Lower lobe of right lung (tissue), 2 donors: ENCODE measurements at regions not wholly inside any gene's neighbourhood (a gene's known extent, or its start where the extent isn't known, plus 50 kb on each side); places are given as distances from the start of the nearest gene placed in this dataset.

Experiments used
- ATAC-seq, 2 donors: fragments of 200-7000 bp; cut with Tn5 transposase; one replicate each; pipeline ENCODE4 v1.9.1; 2020 to 2022; ENCODE audit warnings: mild to moderate bottlenecking in 2 of 2, moderate library complexity in 2 of 2
- DNase-seq: peaks from one replicate; pipeline ENCODE4 v3.0.0-alpha.2; 2020
- H3K27ac ChIP-seq: fragments of 200-600 bp; one replicate; pipeline ENCODE4 v1.8.0; 2022
- H3K27me3 ChIP-seq: fragments of 200-600 bp; one replicate; pipeline ENCODE4 v1.8.0; 2022; ENCODE audit warnings: low read depth
- H3K36me3 ChIP-seq: fragments of 200-600 bp; one replicate; pipeline ENCODE4 v1.8.0; 2022; ENCODE audit warnings: mild to moderate bottlenecking
- H3K4me1 ChIP-seq: fragments of 200-600 bp; one replicate; pipeline ENCODE4 v1.8.0; 2022
- H3K4me3 ChIP-seq: fragments of 200-600 bp; one replicate; pipeline ENCODE4 v1.8.0; 2022; ENCODE audit warnings: mild to moderate bottlenecking
- H3K9me3 ChIP-seq: fragments of 200-600 bp; one replicate; pipeline ENCODE4 v1.8.0; 2022
- intact Hi-C: fragments of 100-400 bp; cut with DNase I; formaldehyde crosslinking; loops from one replicate; pipeline ENCODE4 v1.11.0; 2022
- TF ChIP-seq, protein P1 (sequence below): fragments of 200-600 bp; IDR thresholded peaks from one replicate; pipeline ENCODE4 v1.8.0; 2022; ENCODE audit warnings: antibody characterized with exemption, mild to moderate bottlenecking
- donor health status: DM: no; HTN: yes; CAD: no; lungs with severe emphysema.

DNA sequence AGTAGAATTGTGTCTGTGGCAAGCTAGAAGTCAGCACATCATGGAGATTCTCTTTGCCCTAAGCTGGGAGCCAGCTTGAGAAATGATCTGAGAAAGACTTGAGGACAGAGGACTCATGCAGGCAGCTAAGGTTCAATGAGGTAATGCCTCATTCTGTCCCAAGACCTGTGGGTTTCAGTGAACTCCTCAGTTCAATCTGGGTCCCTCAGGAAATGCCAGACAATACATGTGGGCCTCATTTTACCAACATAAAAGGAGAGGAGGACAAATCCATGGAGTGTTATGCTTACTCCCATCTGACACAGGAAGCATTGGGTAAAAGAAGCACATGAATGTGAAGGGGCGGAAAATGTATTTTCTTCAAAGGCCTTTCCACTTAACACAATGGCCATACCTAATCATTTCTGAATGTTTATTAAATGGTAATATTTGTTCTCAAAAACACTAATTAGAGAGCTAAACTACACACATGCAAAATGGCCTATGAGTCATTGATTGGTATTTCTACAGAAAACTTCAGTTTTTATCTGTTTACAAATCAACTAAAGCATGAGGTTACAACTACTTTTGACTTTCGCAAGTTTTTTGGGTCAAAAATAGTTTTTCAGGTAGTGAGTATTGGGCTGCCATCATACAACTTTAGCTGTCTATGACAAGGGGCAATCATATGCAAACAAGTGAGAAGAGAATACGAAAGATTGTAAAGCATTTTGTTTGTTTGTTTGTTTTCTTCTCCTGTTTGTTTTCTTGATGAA is 205.3 kb downstream of the CHRM2 start:
- DNase-seq: no peak
- intact Hi-C loops: no loop called here
- Histone ChIP-seq H3K4me3 (no peak overlapping the region), H3K36me3 (no peaks in the 10 kb centered on the region), H3K27ac (no peak overlapping the region), H3K27me3 (no peaks in the 10 kb centered on the region), H3K9me3 (no peaks in the 10 kb centered on the region), H3K4me1 (no peaks in the 10 kb centered on the region)
- TF ChIP-seq, protein P1, sequence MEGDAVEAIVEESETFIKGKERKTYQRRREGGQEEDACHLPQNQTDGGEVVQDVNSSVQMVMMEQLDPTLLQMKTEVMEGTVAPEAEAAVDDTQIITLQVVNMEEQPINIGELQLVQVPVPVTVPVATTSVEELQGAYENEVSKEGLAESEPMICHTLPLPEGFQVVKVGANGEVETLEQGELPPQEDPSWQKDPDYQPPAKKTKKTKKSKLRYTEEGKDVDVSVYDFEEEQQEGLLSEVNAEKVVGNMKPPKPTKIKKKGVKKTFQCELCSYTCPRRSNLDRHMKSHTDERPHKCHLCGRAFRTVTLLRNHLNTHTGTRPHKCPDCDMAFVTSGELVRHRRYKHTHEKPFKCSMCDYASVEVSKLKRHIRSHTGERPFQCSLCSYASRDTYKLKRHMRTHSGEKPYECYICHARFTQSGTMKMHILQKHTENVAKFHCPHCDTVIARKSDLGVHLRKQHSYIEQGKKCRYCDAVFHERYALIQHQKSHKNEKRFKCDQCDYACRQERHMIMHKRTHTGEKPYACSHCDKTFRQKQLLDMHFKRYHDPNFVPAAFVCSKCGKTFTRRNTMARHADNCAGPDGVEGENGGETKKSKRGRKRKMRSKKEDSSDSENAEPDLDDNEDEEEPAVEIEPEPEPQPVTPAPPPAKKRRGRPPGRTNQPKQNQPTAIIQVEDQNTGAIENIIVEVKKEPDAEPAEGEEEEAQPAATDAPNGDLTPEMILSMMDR: no peak
- no peak for ATAC-seq
